ENCODE measurements at regions not wholly inside any gene's neighbourhood (a gene's known extent, or its start where the extent isn't known, plus 50 kb on each side); places are given as distances from the start of the nearest gene placed in this dataset.

DNA sequence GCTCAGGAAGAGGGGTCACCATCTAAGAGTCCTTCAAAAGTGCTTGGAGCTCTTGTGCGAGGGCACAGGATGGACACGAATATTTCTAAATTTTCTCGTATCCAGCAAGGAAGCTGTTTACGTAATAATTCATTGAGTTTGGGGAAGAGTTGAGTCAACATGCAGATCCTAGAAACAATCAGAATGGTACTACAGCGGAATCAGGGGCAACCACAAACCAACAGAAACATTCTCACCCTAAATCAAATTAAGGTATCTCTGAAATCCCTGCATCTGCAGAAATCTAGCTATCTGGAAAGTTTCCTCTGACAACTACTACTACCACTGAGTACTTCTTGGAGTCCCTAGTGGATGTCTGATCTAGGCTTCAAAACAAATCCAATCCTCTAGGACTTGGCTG, 352.4 kb downstream of the LTN1 start:
- Histone ChIP-seq H3K9me1 (replicated peaks; ENCODE audit: control insufficient read depth, extremely low read depth, insufficient read depth, low read length) (no peaks in the 10 kb centered on the region), H3K4me3 (replicated peaks in 1 of 3; ENCODE audit: insufficient read depth in 1 of 3, low read depth in 1 of 3, low read length in 3 of 3) (no peak overlapping the region), H3K9me3 (replicated peaks; ENCODE audit: control insufficient read depth, insufficient read depth, low read length) (no peaks in the 10 kb centered on the region), H3K27ac (ENCODE audit: insufficient read depth, low read depth, low read length) (no peak overlapping the region), H3K4me2 (ENCODE audit: insufficient read depth, low read length) (no peak overlapping the region), H4K20me1 (replicated peaks; ENCODE audit: control insufficient read depth, extremely low read depth, insufficient read depth, low read length) (no peaks in the 10 kb centered on the region), H3K36me3 (ENCODE audit: control insufficient read depth in 2 of 2, extremely low read depth in 1 of 2, insufficient read depth in 2 of 2, low read length in 2 of 2) (no peaks in the 10 kb centered on the region), H3K27me3 (ENCODE audit: control insufficient read depth in 2 of 2, insufficient read depth in 2 of 2, low read length in 2 of 2) (no peaks in the 10 kb centered on the region), H2AFZ (ENCODE audit: low read depth, low read length) (no peak overlapping the region), H3K9ac (replicated peaks; ENCODE audit: extremely low read depth, insufficient read depth, low read length) (no peak overlapping the region), H3K79me2 (ENCODE audit: control insufficient read depth, insufficient read depth, low read length) (no peaks in the 10 kb centered on the region), H3K4me1 (ENCODE audit: control insufficient read depth, extremely low read depth, insufficient read depth, low read length) (peaks cover 23% of the 10 kb centered on the region)
- intact Hi-C loops (cut with micrococcal nuclease) (no loop called here), dilution Hi-C loops (cut with MboI; ENCODE audit: extremely low pct_ligation_motif_present, low sequenced_read_pairs) (no loop called here)
- FAIRE-seq (no peak), DNase-seq (ENCODE audit: low read depth, low spot score) (peak; percentile 10)
- BruUV-seq (replicated peaks): no TSS peak
- ChIA-PET POLR2A (no interaction called here), CTCF (no interaction called here)
- TF ChIP-seq MAX (IDR thresholded peaks at IDR 0.05; ENCODE audit: insufficient read depth, insufficient read length) (no peak), JUN (IDR thresholded peaks at IDR 0.05; ENCODE audit: borderline replicate concordance, insufficient read depth, insufficient read length, low read depth) (no peak), POLR2A (IDR thresholded peaks at IDR 0.05; ENCODE audit: low read depth, low read length) (no peak), GATA2 (IDR thresholded peaks at IDR 0.05; ENCODE audit: insufficient read depth, insufficient read length, low read depth, low read length) (no peak), EZH2 (IDR thresholded peaks at IDR 0.05; ENCODE audit: borderline replicate concordance, low read depth, low read length, severe bottlenecking) (no peak), FOS (IDR thresholded peaks at IDR 0.05; ENCODE audit: borderline replicate concordance, insufficient read depth, low read length) (no peak), MYC (IDR thresholded peaks at IDR 0.05; ENCODE audit: low read depth, low read length) (no peak), POLR2AphosphoS5 (IDR thresholded peaks at IDR 0.05; ENCODE audit: insufficient read depth, low read depth, low read length) (no peak)
- TF ChIP-seq, protein P1, sequence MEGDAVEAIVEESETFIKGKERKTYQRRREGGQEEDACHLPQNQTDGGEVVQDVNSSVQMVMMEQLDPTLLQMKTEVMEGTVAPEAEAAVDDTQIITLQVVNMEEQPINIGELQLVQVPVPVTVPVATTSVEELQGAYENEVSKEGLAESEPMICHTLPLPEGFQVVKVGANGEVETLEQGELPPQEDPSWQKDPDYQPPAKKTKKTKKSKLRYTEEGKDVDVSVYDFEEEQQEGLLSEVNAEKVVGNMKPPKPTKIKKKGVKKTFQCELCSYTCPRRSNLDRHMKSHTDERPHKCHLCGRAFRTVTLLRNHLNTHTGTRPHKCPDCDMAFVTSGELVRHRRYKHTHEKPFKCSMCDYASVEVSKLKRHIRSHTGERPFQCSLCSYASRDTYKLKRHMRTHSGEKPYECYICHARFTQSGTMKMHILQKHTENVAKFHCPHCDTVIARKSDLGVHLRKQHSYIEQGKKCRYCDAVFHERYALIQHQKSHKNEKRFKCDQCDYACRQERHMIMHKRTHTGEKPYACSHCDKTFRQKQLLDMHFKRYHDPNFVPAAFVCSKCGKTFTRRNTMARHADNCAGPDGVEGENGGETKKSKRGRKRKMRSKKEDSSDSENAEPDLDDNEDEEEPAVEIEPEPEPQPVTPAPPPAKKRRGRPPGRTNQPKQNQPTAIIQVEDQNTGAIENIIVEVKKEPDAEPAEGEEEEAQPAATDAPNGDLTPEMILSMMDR (IDR thresholded peaks at IDR 0.05; ENCODE audit: extremely low read depth in 1 of 2, insufficient read depth in 1 of 2, low read depth in 1 of 2, low read length in 2 of 2): no peak
